ENCODE measurements at regions not wholly inside any gene's neighbourhood (a gene's known extent, or its start where the extent isn't known, plus 50 kb on each side); places are given as distances from the start of the nearest gene placed in this dataset.

DNA sequence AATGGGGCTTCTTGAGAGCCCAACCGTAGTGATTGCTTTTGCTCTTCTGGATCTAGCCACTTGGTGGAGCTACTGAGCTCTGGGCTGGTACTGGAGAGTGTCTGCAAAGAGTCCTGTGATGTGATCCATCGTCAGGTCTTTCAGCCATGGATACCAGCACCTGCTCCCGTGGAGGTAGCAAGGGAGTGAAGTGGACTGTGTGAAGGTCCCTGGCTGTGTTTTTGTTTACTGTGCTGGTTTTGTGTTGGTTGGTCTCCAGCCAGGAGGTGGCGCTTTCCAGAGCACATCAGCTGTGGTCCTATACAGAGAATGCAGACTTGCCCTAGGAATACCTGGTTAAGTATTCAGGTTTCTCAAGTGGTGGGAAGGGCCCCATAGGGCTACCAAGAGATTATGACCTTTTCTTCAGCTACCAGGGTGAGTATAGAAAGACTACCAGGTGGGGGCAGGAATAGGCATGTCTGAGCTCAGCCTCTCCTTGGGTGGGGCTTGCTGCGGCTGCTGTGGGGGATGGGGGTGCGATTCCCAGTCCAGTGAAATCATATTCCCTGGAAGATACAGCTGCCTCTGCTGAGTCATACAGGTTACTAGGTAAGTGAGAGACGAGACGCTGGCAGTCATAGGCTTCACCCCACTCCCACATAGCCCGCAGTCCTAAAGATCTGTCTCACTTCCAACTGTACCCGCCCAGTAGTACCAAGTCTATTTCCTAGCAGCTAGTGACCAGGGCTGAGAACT is 733.7 kb downstream of the ZNF385D start:
- TF ChIP-seq CTCF (IDR thresholded peaks at IDR 0.05) = peak in 2 of 3 experiments; percentile 13 to 37
- no peak for TF ChIP-seq POLR2A (IDR thresholded peaks at IDR 0.05)

Data from testis (tissue), 2 donors.